Superior temporal gyrus (tissue), 1 donor: ENCODE measurements at regions not wholly inside any gene's neighbourhood (a gene's known extent, or its start where the extent isn't known, plus 50 kb on each side); places are given as distances from the start of the nearest gene placed in this dataset.
"Not testable (repeated sequence)": the region's sequence is repeated elsewhere in the genome, so short reads cannot be mapped to it uniquely, and the experiment has no call there.

Source experiments
- DNase-seq: peaks from one replicate; pipeline ENCODE4 v3.0.0-alpha.2; 2016; ENCODE audit errors: extremely low spot score

- DNase-seq, result no peak
Measured at GRCh38 chr14:44453433-44454171, 53.5 kb downstream of the FSCB start.

- DNase-seq, result not testable (repeated sequence)
Measured at GRCh38 chr14:44450232-44450631, 56.9 kb downstream of the FSCB start.

DNA sequence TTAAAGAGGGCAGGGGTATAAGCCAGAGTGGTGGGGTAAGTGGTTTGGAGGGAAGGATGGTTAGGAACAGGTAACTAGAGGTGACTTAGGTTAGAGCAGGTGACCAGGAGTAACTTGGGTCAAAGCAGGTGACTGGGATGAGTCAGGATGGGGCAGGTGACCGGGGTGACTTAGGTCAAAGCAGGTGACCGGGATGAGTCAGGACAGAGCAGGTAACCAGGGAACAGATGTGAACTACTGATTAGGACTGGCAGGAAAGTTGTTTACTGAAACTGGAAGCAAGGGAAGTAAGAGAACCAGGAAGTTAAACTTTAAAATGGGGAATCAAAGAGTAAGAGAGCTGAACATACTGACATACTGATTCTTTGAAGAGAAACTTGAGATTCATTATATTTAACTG lies 57.4 kb downstream of the FSCB start:
- no peak for DNase-seq

- DNase-seq, result no peak
Measured at GRCh38 chr14:44448951-44449358, 58.1 kb downstream of the FSCB start.

DNA sequence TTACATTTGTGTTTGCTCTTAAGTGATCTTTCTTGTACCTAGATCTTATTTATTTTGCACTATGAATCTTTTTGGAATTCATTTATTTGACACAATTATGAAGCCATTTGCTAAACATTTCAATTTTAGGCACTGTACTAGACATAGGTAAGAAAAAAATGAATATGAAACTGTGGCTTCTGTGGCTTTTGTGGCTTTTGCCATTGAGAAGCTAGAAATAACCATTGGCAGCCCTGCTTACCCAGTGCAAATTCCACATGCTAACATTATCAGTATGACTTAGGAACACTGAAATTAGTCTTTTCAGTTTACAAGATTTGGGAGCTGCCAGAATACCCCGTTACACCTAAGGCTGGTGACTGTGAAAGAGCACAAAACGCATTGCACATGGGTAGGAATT lies 60.1 kb downstream of the FSCB start:
- DNase-seq, result no peak

DNA sequence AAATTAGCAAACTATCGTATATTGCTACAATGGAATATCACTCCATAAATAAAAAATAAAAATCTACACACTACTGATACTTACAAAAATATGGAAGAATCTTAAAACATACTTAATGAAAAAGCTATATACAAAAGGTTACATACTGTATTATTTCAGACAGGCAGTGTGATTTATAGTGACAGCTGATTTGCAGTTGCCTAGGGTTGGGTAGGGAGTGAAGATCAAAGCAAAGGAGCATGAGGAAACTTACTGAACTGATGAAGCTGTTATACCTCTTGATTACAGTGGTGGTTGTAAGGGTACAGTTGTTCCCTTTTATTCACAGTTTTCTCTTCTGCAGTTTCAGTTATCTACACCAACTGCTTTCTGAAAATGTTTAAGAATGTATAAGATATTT lies 62.6 kb downstream of the FSCB start:
- no peak for DNase-seq

GRCh38 chr14:44438936-44439335 lies 68.1 kb downstream of the FSCB start:
- no peak for DNase-seq

DNA sequence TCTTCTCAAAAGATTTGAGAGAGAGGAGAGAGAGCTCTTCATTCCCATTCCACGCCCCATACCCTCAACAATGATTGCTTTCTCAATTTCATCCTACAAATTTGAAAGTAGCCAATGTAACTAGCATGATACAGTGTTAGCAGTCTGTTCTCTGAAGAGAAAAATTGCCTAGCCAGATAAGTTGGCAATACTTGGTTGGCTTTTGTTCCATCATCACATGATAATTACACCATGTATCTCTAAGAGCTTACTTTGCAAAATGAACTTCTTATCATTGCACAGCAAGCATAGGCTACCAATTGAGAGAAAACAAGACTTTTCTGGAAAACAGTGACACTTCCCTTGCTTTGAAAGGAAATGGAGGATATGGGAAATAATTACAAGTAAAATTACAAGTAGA lies 68.9 kb downstream of the FSCB start:
- DNase-seq, result no peak

GRCh38 chr14:44436458-44436857 lies 70.6 kb downstream of the FSCB start:
- DNase-seq, result no peak

DNA sequence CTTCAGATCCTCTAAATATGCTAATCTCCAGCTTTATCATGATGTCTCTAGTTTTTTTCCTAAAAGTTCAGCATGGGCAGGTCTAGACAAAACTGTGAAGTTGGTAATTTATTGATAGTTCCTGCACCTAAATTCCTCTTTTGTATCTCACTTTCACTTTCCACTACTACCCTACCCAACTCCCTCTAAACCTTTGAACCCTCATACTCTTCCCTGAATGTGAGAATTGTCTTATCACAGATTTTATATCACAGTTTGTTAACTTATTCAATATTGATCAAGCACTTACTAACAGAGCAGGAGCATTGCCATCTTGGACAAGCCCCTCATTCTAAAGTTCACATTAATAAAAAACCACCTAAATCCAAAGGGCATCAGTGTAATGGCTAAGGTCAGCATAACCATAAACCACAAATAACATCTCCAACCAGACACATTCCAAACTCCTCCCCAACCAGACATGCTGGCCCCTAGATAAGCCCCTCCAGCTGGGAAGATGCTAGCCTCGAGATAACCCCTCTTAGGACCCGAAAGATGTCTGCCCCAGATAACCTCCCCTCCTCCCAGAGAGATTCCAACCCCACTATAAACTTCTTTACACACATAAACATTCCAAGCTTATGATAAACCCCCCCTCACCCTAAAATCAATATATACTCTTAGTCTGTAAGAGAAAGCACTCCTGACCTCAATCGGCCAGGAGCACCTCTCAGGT lies 78.7 kb downstream of the FSCB start:
- no peak for DNase-seq

GRCh38 chr14:44422699-44423098 lies 84.4 kb downstream of the FSCB start:
- DNase-seq, result no peak

DNA sequence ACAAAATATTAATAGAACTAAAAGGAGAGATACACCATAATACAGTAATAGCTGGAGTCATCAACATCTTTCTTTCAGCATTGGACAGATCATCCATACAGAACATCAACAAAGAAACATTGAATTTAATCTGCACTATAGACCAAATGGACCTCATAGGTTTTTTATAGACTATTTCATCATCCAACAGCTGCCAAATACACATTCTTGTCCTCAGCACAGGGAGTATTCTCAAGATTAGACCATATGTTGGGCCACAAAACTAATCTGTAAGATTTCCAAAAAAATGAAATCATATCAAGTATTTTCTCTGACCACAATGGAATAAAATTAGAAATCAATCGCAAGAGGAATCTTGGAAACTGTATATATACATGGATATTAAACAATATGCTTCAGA lies 86.9 kb downstream of the FSCB start:
- no peak for DNase-seq

DNA sequence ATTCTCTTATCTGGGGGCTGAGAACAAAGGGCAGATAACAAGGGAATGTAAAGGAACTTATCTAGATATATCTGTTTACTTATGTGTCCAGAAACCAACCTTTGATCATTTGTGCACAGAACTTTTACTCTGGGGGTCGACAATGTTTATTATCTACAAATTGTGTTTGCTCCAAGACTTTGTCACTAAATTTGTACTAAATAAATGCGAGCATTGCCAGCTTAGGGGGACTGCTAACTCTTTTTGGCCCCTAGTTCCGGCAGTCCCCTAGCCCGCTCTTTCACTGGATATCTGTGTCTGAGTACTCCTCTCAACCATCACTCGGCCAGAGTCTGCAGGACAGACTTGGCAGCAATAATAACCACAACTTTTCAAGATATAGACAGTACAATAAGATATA lies 88.2 kb downstream of the FSCB start:
- no peak for DNase-seq

DNA sequence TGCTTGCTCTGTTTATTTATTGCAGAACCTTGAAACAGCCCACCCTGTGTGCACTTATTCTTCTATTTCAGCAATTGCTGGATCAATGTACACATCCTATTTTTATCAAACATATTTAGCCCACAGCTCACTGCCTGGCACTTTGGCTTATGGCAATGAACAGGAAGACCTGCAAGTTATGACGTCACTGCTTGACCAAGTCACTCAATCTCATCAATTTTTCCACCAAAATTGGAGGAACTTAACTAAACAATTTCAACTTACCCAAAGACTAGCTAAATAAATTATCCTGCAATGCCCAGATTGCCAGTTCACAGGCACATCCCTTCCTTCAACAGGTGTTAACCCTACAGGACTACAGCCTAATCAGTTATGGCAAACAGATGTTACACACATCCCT lies 89.3 kb downstream of the FSCB start:
- no peak for DNase-seq

- no peak for DNase-seq
Measured at GRCh38 chr14:44414646-44415045, 92.4 kb downstream of the FSCB start.

DNA sequence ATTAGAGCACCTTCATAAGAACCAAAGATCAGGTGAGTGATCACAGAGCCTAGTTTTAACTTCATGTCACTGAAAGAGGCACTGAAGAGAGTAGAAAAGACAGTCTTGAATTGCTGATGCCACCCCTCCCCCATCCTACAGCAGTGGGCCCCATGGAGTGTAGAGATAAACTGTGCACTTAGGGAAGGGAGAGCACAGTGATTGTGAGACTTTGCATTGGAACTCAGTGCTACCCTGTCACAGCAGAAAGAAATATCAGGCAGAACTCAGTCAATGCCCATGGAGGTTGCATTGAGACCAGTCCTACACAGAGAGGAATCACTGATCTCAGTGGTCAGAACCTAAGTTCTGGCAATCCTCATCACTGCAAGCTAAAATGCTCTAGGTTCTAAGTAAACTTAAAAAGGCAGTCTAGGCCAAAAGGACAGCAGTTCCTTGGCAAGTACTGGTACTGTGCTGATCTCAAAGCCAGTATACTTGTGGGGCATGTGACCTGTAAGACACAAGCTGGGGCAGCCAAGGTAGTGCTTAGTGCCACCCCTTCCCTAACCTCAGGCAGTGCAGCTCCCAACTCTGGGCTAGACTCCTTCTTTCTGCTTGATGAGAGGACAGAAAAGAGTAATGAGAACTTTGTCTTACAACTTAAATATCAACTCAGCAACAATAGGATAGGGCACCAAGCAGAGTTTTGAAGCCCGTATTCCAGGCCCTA lies 94.1 kb downstream of the FSCB start:
- no peak for DNase-seq

DNA sequence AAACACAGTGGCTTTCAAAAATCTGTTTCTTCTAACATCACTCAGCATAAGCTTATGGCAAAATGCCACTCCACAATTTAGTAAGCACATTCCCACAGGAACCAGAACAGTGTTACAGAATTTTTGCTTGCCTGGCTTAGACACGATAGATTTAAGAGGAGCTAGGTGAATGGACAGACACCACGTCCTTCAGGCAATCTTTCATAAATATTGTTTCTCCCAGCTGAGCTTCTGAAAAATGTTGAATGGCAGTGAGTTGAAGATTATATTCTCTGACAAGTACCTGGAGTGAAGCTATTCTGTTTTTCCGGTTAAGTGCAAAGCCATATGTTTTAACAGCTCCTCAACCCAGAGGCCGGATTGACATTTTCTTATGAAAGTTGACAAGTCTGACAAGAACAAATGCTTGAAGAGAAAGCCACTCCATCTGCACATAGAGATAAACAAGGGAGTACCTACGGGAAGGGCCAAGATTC lies 102.0 kb downstream of the FSCB start:
- DNase-seq, result no peak

- no peak for DNase-seq
Measured at GRCh38 chr14:44404599-44404998, 102.5 kb downstream of the FSCB start.

- DNase-seq, result peak; percentile 32
Measured at GRCh38 chr14:44404036-44404435, 103.0 kb downstream of the FSCB start.

DNA sequence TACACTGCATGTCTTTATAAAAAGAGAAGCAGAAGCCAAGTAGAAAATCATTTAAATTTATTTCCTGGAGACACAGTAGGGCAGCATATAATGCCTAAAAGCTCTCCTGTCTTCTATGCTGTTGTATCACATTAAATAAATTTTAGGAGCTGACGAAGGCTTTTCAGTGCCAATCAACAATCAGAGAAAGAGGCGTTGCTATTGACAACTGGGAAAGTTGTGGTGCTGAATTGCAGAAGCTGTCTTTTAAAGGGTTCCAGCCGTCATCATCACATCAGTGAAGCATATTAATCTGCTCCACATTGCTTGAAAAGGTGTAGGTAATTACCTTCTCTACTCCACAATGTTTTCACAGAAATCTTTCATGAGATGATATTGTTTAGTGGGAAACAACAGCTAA lies 103.9 kb downstream of the FSCB start:
- DNase-seq, result no peak

- no peak for DNase-seq
Measured at GRCh38 chr14:44396226-44396625, 110.9 kb downstream of the FSCB start.

- no peak for DNase-seq
Measured at GRCh38 chr14:44392984-44393383, 114.1 kb downstream of the FSCB start.

GRCh38 chr14:44388306-44388705 lies 118.8 kb downstream of the FSCB start:
- no peak for DNase-seq
